Astrocyte (in vitro differentiated cells and primary cell): ENCODE measurements at regions not wholly inside any gene's neighbourhood (a gene's known extent, or its start where the extent isn't known, plus 50 kb on each side); places are given as distances from the start of the nearest gene placed in this dataset.

ENCODE experiments used
- EZH2 ChIP-seq: IDR thresholded peaks from 2 replicates; pipeline ENCODE4 v1.6.1; 2012; ENCODE audit warnings: mild to moderate bottlenecking, low read length, inconsistent platforms; ENCODE audit not compliant: insufficient read depth
- TF ChIP-seq, protein P1 (sequence below): IDR thresholded peaks from 2 replicates; pipeline ENCODE4 v1.5.1; 2011; ENCODE audit warnings: low read depth, mild to moderate bottlenecking, inconsistent platforms, low read length, moderate library complexity; ENCODE audit not compliant: insufficient read depth

DNA sequence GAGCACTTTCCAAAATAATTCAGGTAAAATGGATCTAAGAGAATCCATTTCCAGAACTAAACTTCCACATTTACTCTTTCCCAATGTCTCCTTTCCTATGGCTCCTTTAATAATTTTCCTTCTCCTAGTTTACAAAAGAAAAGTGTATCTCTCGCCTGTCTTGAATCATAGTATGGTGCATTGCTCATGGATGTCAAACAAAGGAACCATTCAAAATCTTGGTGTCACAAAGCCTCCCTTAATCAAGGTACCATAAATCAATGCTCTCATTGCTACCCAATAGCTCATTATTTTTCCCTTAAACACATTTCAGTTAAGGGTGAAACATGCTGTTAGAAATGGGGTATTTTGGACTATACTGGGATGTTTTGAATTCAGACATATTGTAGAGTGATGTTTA lies 57.6 kb upstream of the KCNMA1 start:
- no peak for TF ChIP-seq EZH2
- TF ChIP-seq, protein P1, sequence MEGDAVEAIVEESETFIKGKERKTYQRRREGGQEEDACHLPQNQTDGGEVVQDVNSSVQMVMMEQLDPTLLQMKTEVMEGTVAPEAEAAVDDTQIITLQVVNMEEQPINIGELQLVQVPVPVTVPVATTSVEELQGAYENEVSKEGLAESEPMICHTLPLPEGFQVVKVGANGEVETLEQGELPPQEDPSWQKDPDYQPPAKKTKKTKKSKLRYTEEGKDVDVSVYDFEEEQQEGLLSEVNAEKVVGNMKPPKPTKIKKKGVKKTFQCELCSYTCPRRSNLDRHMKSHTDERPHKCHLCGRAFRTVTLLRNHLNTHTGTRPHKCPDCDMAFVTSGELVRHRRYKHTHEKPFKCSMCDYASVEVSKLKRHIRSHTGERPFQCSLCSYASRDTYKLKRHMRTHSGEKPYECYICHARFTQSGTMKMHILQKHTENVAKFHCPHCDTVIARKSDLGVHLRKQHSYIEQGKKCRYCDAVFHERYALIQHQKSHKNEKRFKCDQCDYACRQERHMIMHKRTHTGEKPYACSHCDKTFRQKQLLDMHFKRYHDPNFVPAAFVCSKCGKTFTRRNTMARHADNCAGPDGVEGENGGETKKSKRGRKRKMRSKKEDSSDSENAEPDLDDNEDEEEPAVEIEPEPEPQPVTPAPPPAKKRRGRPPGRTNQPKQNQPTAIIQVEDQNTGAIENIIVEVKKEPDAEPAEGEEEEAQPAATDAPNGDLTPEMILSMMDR: no peak
